ENCODE measurements at regions not wholly inside any gene's neighbourhood (a gene's known extent, or its start where the extent isn't known, plus 50 kb on each side); places are given as distances from the start of the nearest gene placed in this dataset.

GRCh38 chr20:29690274-29690673, 1567.2 kb upstream of the DEFB115 start:
- TF ChIP-seq, protein P1, sequence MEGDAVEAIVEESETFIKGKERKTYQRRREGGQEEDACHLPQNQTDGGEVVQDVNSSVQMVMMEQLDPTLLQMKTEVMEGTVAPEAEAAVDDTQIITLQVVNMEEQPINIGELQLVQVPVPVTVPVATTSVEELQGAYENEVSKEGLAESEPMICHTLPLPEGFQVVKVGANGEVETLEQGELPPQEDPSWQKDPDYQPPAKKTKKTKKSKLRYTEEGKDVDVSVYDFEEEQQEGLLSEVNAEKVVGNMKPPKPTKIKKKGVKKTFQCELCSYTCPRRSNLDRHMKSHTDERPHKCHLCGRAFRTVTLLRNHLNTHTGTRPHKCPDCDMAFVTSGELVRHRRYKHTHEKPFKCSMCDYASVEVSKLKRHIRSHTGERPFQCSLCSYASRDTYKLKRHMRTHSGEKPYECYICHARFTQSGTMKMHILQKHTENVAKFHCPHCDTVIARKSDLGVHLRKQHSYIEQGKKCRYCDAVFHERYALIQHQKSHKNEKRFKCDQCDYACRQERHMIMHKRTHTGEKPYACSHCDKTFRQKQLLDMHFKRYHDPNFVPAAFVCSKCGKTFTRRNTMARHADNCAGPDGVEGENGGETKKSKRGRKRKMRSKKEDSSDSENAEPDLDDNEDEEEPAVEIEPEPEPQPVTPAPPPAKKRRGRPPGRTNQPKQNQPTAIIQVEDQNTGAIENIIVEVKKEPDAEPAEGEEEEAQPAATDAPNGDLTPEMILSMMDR (IDR thresholded peaks at IDR 0.05), result no peak
- TF ChIP-seq ZFX (IDR thresholded peaks at IDR 0.05; ENCODE audit: borderline replicate concordance), result no peak
